CD4-positive, alpha-beta memory T cell (primary cell): ENCODE measurements at regions not wholly inside any gene's neighbourhood (a gene's known extent, or its start where the extent isn't known, plus 50 kb on each side); places are given as distances from the start of the nearest gene placed in this dataset.

Source experiments
- CTCF ChIA-PET: fragments of 350-600 bp; sonication (Branson Sonifier 250); formaldehyde crosslinking; loops from one replicate; lab custom pipeline; 2021; ENCODE audit warnings: inconsistent platforms; ENCODE audit not compliant: partially characterized antibody; lab: Charles Lee
- POLR2A ChIA-PET: fragments of 350-600 bp; sonication (Branson Sonifier 250); formaldehyde crosslinking; loops from one replicate; lab custom pipeline; 2021; ENCODE audit not compliant: partially characterized antibody; lab: Charles Lee
- DNase-seq, 5 donors: peaks; one replicate each; pipeline versions ENCODE4 v3.0.0 to v3.0.0-alpha.2; 2020 to 2022; ENCODE audit warnings: mixed read lengths in 1 of 5
- H3K27ac ChIP-seq: one replicate; pipeline ENCODE4 v1.7.0; 2013; ENCODE audit warnings: low read depth, low read length
- H3K27me3 ChIP-seq: 2 replicates; pipeline ENCODE4 v1.7.0; 2013; ENCODE audit warnings: mild to moderate bottlenecking, low read length, moderate library complexity; ENCODE audit not compliant: insufficient read depth
- H3K36me3 ChIP-seq: 2 replicates; pipeline ENCODE4 v1.7.0; 2013; ENCODE audit warnings: mild to moderate bottlenecking, low read length, moderate library complexity; ENCODE audit not compliant: insufficient read depth
- H3K4me1 ChIP-seq: 2 replicates; pipeline ENCODE4 v1.7.0; 2013; ENCODE audit warnings: mild to moderate bottlenecking, low read length, moderate library complexity; ENCODE audit not compliant: insufficient read depth
- H3K4me3 ChIP-seq, 2 donors: one replicate each; pipeline ENCODE4 v1.7.0; 2013; ENCODE audit warnings: low read length in 2 of 2, mild to moderate bottlenecking in 1 of 2
- H3K9me3 ChIP-seq, 2 donors: one replicate each; pipeline ENCODE4 v1.7.0; 2013; ENCODE audit warnings: low read length in 2 of 2, control low read depth in 1 of 2; ENCODE audit not compliant: control insufficient read depth in 1 of 2
- H3K27ac Mint-ChIP-seq, 7 donors: one replicate each; pipeline ENCODE4 v1.8.0; 2020 to 2021; ENCODE audit warnings: mixed read lengths in 7 of 7, mild to moderate bottlenecking in 6 of 7, inconsistent platforms in 3 of 7, moderate library complexity in 3 of 7
- H3K27me3 Mint-ChIP-seq, 2 donors: one replicate each; pipeline ENCODE4 v1.8.0; 2020 to 2021; ENCODE audit warnings: mixed read lengths in 2 of 2
- H3K36me3 Mint-ChIP-seq, 2 donors: one replicate each; pipeline ENCODE4 v1.8.0; 2020 to 2021; ENCODE audit warnings: mixed read lengths in 2 of 2, inconsistent platforms in 1 of 2, mild to moderate bottlenecking in 1 of 2
- H3K4me1 Mint-ChIP-seq, 4 donors: one replicate each; pipeline ENCODE4 v1.8.0; 2020 to 2021; ENCODE audit warnings: mixed read lengths in 4 of 4, mild to moderate bottlenecking in 1 of 4
- H3K4me3 Mint-ChIP-seq, 8 donors: one replicate each; pipeline ENCODE4 v1.8.0; 2020 to 2021; ENCODE audit warnings: mixed read lengths in 8 of 8, mild to moderate bottlenecking in 7 of 8, moderate library complexity in 6 of 8, inconsistent platforms in 3 of 8
- H3K9me3 Mint-ChIP-seq, 8 donors: one replicate each; pipeline ENCODE4 v1.8.0; 2020 to 2021; ENCODE audit warnings: mixed read lengths in 8 of 8, mild to moderate bottlenecking in 5 of 8, inconsistent platforms in 3 of 8, moderate library complexity in 1 of 8
- intact Hi-C: fragments of 100-400 bp; cut with micrococcal nuclease; formaldehyde crosslinking; loops from one replicate; pipeline ENCODE4 v1.15.1; 2023

GRCh38 chr21:18950045-18950740, 546.6 kb upstream of the TMPRSS15 start:
- CTCF ChIA-PET = no interaction called here
- POLR2A ChIA-PET = no interaction called here
- Mint-ChIP-seq H3K4me3 (no peak overlapping the region), H3K27me3 (no peaks in the 10 kb centered on the region), H3K36me3 (no peaks in the 10 kb centered on the region), H3K9me3 (peaks cover 0 to 12% (median 4%) of the 10 kb centered on the region in 8 donors), H3K4me1 (no peaks in the 10 kb centered on the region), H3K27ac (no peak overlapping the region)
- no peak for DNase-seq
- Histone ChIP-seq H3K27me3 (no peaks in the 10 kb centered on the region), H3K4me1 (no peaks in the 10 kb centered on the region), H3K4me3 (no peak overlapping the region), H3K9me3 (no peaks in the 10 kb centered on the region), H3K27ac (no peak overlapping the region), H3K36me3 (no peaks in the 10 kb centered on the region)
- intact Hi-C loops = no loop called here

- Mint-ChIP-seq H3K4me3 (no peak overlapping the region), H3K9me3 (peaks cover 0 to 10% (median 3%) of the 10 kb centered on the region in 8 donors), H3K27me3 (no peaks in the 10 kb centered on the region), H3K27ac (no peak overlapping the region), H3K4me1 (no peaks in the 10 kb centered on the region), H3K36me3 (no peaks in the 10 kb centered on the region)
- no peak for DNase-seq
- intact Hi-C loops = no loop called here
- Histone ChIP-seq H3K4me1 (no peaks in the 10 kb centered on the region), H3K27me3 (no peaks in the 10 kb centered on the region), H3K9me3 (no peaks in the 10 kb centered on the region), H3K27ac (no peak overlapping the region), H3K36me3 (no peaks in the 10 kb centered on the region), H3K4me3 (no peak overlapping the region)
- CTCF ChIA-PET = no interaction called here
- POLR2A ChIA-PET = no interaction called here
Measured at GRCh38 chr21:18951271-18952038, 547.9 kb upstream of the TMPRSS15 start.

- no peaks in the 10 kb centered on the region for H3K4me1 Mint-ChIP-seq
- no peak for DNase-seq
- Histone ChIP-seq H3K4me1 (no peaks in the 10 kb centered on the region), H3K27me3 (no peaks in the 10 kb centered on the region), H3K4me3 (no peak overlapping the region), H3K9me3 (no peaks in the 10 kb centered on the region), H3K27ac (no peak overlapping the region), H3K36me3 (no peaks in the 10 kb centered on the region)
- H3K9me3 Mint-ChIP-seq = peaks cover 0 to 6% (median 3%) of the 10 kb centered on the region in 8 donors
- CTCF ChIA-PET = no interaction called here
- POLR2A ChIA-PET = no interaction called here
- H3K27me3 Mint-ChIP-seq = no peaks in the 10 kb centered on the region
- intact Hi-C loops = no loop called here
- no peak overlapping the region for H3K27ac Mint-ChIP-seq
- H3K36me3 Mint-ChIP-seq = no peaks in the 10 kb centered on the region
- H3K4me3 Mint-ChIP-seq = no peak overlapping the region
Measured at GRCh38 chr21:18954441-18954844, 550.9 kb upstream of the TMPRSS15 start.

GRCh38 chr21:18959817-18960216, 556.2 kb upstream of the TMPRSS15 start:
- H3K4me3 Mint-ChIP-seq = no peak overlapping the region
- Histone ChIP-seq H3K9me3 (no peaks in the 10 kb centered on the region), H3K27me3 (no peaks in the 10 kb centered on the region), H3K27ac (no peak overlapping the region), H3K4me1 (no peaks in the 10 kb centered on the region), H3K4me3 (no peak overlapping the region), H3K36me3 (no peaks in the 10 kb centered on the region)
- H3K9me3 Mint-ChIP-seq = peaks cover 0 to 7% (median under 1%) of the 10 kb centered on the region in 8 donors
- H3K36me3 Mint-ChIP-seq = no peaks in the 10 kb centered on the region
- no peaks in the 10 kb centered on the region for H3K27me3 Mint-ChIP-seq
- no peak overlapping the region for H3K27ac Mint-ChIP-seq
- DNase-seq = no peak
- POLR2A ChIA-PET = no interaction called here
- CTCF ChIA-PET = no interaction called here
- intact Hi-C loops = no loop called here
- H3K4me1 Mint-ChIP-seq = no peaks in the 10 kb centered on the region

- ChIA-PET CTCF (no interaction called here), POLR2A (no interaction called here)
- Histone ChIP-seq H3K36me3 (no peaks in the 10 kb centered on the region), H3K27me3 (no peaks in the 10 kb centered on the region), H3K27ac (no peak overlapping the region), H3K4me3 (no peak overlapping the region), H3K4me1 (no peaks in the 10 kb centered on the region), H3K9me3 (no peaks in the 10 kb centered on the region)
- Mint-ChIP-seq H3K36me3 (no peaks in the 10 kb centered on the region), H3K27ac (no peak overlapping the region), H3K9me3 (peaks cover 0 to 7% (median 2%) of the 10 kb centered on the region in 8 donors), H3K4me3 (no peak overlapping the region), H3K4me1 (no peaks in the 10 kb centered on the region), H3K27me3 (no peaks in the 10 kb centered on the region)
- no peak for DNase-seq
- intact Hi-C loops = no loop called here
Measured at GRCh38 chr21:18960306-18960705, 556.7 kb upstream of the TMPRSS15 start.

GRCh38 chr21:18970416-18970815, 566.8 kb upstream of the TMPRSS15 start:
- H3K4me3 ChIP-seq = no peak overlapping the region
- ChIA-PET CTCF (no interaction called here), POLR2A (no interaction called here)
- H3K4me1 ChIP-seq = no peaks in the 10 kb centered on the region
- no peak overlapping the region for H3K27ac Mint-ChIP-seq
- H3K36me3 Mint-ChIP-seq = no peaks in the 10 kb centered on the region
- no peaks in the 10 kb centered on the region for H3K4me1 Mint-ChIP-seq
- no peaks in the 10 kb centered on the region for H3K27me3 ChIP-seq
- no peaks in the 10 kb centered on the region for H3K36me3 ChIP-seq
- DNase-seq = no peak
- peaks cover 0 to 19% (median 4%) of the 10 kb centered on the region in 8 donors for H3K9me3 Mint-ChIP-seq
- no peaks in the 10 kb centered on the region for H3K27me3 Mint-ChIP-seq
- H3K4me3 Mint-ChIP-seq = no peak overlapping the region
- no peak overlapping the region for H3K27ac ChIP-seq
- intact Hi-C loops = no loop called here
- no peaks in the 10 kb centered on the region for H3K9me3 ChIP-seq

- Mint-ChIP-seq H3K27ac (no peak overlapping the region), H3K27me3 (no peaks in the 10 kb centered on the region), H3K4me1 (no peaks in the 10 kb centered on the region), H3K9me3 (peaks cover 0 to 17% (median 4%) of the 10 kb centered on the region in 8 donors), H3K36me3 (no peaks in the 10 kb centered on the region), H3K4me3 (no peak overlapping the region)
- ChIA-PET POLR2A (no interaction called here), CTCF (no interaction called here)
- Histone ChIP-seq H3K4me3 (no peak overlapping the region), H3K36me3 (no peaks in the 10 kb centered on the region), H3K4me1 (no peaks in the 10 kb centered on the region), H3K27me3 (no peaks in the 10 kb centered on the region), H3K9me3 (no peaks in the 10 kb centered on the region), H3K27ac (no peak overlapping the region)
- DNase-seq = no peak
- intact Hi-C loops = no loop called here
Measured at GRCh38 chr21:18970941-18971340, 567.4 kb upstream of the TMPRSS15 start.
